ENCODE measurements at regions not wholly inside any gene's neighbourhood (a gene's known extent, or its start where the extent isn't known, plus 50 kb on each side); places are given as distances from the start of the nearest gene placed in this dataset.
A peak's percentile ranks its signal among the peaks of the same experiment; 100 is the strongest.

DNA sequence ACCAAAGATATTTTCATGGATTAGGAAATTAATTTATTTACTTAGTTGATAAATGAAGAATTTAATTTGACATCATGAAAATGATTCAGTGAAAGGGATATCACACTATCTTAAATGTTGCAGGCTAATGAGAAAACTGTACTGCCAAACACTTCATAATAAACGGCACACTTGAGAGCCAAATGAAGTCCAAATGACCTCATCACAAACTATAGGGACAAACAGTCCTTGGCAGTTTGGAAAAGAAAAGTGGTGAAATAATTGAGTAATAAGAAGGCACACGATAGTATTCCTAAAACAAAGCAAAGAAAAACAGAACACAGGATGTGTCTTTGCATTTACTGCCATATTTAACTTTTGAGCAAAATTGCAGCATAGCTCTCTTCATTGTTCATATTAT, 116.9 kb upstream of the TLR4 start:
- H3K27me3 Mint-ChIP-seq = no peaks in the 10 kb centered on the region
- ATAC-seq (replicated peaks) (no peak), DNase-seq (no peak)
- no peak overlapping the region for H3K27ac Mint-ChIP-seq
- H3K4me3 Mint-ChIP-seq = no peak overlapping the region
- no peaks in the 10 kb centered on the region for H3K36me3 Mint-ChIP-seq
- H3K4me1 Mint-ChIP-seq = no peaks in the 10 kb centered on the region
- no peaks in the 10 kb centered on the region for H3K9me3 Mint-ChIP-seq

DNA sequence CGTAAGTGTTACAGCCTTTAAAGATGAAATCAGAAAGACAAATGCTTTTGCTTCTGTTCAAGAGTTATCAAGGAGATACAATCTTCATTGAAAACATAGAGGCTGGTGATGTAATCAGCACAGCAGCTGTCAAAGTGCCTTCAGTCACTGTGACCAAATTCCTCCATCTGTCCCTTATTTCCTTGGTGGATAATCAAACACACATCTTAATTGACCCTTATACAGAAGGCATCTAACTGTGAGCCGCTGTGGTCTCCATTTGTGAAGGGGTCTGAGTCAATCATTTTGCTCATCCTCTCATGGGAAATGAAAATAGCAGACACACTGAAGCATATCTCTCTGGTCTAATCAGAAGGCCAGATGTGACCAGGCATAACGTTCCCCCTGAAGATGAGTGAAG, 130.1 kb upstream of the TLR4 start:
- DNase-seq (no peak), ATAC-seq (replicated peaks) (no peak)
- Mint-ChIP-seq H3K4me3 (no peak overlapping the region), H3K27ac (no peak overlapping the region), H3K9me3 (peaks cover 7 to 11% of the 10 kb centered on the region in 2 donors), H3K36me3 (no peaks in the 10 kb centered on the region), H3K4me1 (no peaks in the 10 kb centered on the region), H3K27me3 (no peaks in the 10 kb centered on the region)

DNA sequence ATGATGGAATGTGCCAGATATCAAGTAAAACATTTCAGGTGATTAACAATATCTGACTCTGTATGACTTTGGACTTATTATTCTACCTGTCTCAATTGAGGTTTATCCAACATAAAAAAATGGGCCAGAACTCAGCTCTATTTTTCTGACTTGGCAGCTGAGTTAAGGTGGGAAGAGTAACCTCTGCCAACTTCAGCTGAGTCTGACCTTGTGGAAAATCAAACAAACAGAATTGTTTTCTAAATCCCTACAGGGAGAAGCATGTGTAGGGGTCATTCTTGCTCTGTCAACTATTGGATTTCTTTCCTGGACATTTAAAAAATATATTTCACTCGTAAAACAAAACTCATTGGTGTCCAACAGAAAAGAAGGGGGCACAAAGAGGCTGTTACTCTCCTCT, 139.4 kb upstream of the TLR4 start:
- Mint-ChIP-seq H3K36me3 (no peaks in the 10 kb centered on the region), H3K27me3 (no peaks in the 10 kb centered on the region), H3K4me3 (no peak overlapping the region), H3K9me3 (peaks cover 4 to 5% of the 10 kb centered on the region in 2 donors), H3K27ac (no peak overlapping the region), H3K4me1 (no peaks in the 10 kb centered on the region)
- ATAC-seq (replicated peaks) (no peak), DNase-seq (no peak)

DNA sequence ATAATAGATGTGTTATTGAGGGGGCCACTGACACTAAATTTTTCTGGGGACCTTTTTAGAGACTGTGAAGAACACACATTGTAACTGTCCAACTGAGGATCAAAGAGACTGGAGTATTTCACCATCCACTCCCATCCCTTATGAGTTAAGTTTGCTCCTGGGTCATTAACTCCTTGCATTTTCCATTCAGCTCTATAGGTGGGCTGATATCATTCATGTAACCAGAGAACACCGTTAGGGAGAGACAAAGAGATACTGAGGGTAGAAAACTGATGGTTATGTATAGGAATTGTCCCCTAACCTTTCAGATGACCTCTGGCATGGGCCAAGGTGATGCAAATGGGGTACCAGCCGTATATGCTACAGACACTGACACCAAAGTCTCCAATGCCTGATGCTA, 142.4 kb upstream of the TLR4 start:
- Mint-ChIP-seq H3K36me3 (no peaks in the 10 kb centered on the region), H3K27me3 (peaks cover 0 to 5% of the 10 kb centered on the region in 2 donors), H3K27ac (no peak overlapping the region), H3K9me3 (peaks cover 4 to 5% of the 10 kb centered on the region in 2 donors), H3K4me1 (no peaks in the 10 kb centered on the region), H3K4me3 (no peak overlapping the region)
- no peak for ATAC-seq (replicated peaks)
- no peak for DNase-seq

DNA sequence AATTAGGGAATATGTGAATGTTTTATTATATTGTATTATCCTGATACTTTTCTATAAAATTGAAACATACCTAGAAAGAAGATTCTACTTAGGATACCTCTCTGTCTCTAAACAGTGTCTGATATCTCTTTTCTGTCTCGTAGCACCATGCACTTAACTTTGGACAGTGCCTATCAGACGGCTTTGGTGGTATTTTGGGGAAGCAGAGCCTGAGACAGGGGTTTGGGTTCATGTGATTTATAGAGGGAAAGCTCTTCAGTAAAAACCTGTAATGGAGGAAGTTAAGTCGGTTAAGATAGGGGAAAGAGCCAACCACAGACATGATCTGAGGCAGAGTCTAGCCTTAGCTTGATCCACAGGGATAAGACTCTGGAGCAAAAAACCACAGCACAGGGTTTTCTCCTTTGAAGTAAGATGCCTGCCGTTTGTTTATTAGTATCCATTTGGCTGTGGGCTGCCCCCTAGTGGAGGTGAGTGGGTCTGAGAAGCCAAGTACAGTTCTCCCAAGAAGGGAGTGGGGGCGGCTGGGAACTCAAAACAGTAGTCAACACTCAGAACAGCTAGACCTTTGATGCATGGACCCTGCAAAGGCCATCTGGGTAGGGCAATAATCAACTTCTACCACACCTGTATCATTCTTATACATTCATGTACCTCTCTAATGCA, 141.2 kb upstream of the ASTN2 start:
- Mint-ChIP-seq H3K27ac (no peak overlapping the region), H3K36me3 (no peaks in the 10 kb centered on the region), H3K4me1 (no peaks in the 10 kb centered on the region), H3K9me3 (peaks cover 2 to 4% of the 10 kb centered on the region in 2 donors), H3K27me3 (peaks cover 0 to 5% of the 10 kb centered on the region in 2 donors), H3K4me3 (no peak overlapping the region)
- DNase-seq (peak; percentile 12), ATAC-seq (replicated peaks) (peak; percentile 55 to 57)

DNA sequence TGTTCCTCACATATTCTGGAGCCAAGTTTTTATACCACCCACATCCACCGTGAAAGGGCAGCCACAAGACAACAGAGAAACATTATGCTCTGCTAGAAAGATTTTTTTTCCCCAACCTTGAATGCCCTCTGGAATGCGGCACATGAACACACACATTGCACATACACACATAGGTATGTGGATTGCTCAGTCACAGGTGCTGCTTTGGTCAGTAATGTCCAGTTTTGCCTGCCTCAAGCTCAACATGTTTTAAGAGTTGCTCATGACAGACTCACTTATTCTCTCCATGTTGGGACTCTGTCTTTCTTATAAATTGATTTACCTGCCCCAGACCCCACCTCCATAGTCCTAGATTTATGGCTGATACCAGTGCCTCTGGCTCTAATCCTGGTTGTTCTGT, 138.0 kb upstream of the ASTN2 start:
- Mint-ChIP-seq H3K4me3 (no peak overlapping the region), H3K27ac (no peak overlapping the region), H3K36me3 (no peaks in the 10 kb centered on the region), H3K9me3 (no peaks in the 10 kb centered on the region), H3K27me3 (no peaks in the 10 kb centered on the region), H3K4me1 (no peaks in the 10 kb centered on the region)
- no peak for DNase-seq
- ATAC-seq (replicated peaks) = no peak

DNA sequence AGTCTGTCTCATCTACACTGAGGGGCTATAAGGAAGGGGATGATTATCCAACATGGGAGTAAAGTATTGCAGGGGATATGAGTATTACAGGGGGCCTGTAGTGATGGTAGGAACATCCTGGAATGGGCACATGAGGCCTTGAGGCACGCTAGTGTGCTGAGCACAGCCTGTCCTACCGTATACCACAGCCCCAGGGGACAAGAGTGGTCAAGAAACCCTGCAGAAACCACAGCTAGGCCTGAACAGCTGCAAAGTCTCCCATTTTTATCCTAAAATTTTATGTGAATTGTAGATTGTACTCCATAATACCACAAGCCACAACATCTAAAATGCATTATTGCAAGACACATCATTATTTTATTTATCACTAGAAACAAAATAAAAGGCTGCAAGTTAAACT, 136.3 kb upstream of the ASTN2 start:
- Mint-ChIP-seq H3K27me3 (peaks cover 4 to 5% of the 10 kb centered on the region in 2 donors), H3K4me3 (no peak overlapping the region), H3K4me1 (no peaks in the 10 kb centered on the region), H3K36me3 (no peaks in the 10 kb centered on the region), H3K27ac (no peak overlapping the region), H3K9me3 (no peaks in the 10 kb centered on the region)
- ATAC-seq (replicated peaks) (no peak), DNase-seq (no peak)

DNA sequence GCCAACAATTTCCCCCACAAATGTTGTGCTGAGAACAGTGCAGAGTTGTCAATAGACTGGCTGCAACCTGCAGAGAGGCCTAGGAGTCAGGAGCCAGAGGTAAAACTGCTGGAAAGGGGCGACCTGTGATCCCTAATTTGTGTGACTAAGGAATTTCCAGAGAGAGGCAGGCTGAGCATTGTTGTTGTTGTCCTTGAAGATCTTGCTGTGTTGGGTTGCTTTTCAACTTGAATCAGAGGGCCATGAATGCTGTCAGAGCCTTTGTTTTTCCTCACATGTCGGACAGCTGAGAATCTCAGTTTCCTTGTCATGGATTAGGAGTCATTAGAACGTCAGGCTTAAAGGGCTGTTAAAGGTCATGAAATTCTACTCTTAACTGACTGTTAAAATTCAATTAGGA, 134.6 kb upstream of the ASTN2 start:
- H3K9me3 Mint-ChIP-seq = no peaks in the 10 kb centered on the region
- H3K4me3 Mint-ChIP-seq = no peak overlapping the region
- peaks cover 4 to 5% of the 10 kb centered on the region in 2 donors for H3K27me3 Mint-ChIP-seq
- H3K4me1 Mint-ChIP-seq = no peaks in the 10 kb centered on the region
- DNase-seq (no peak), ATAC-seq (replicated peaks) (no peak)
- no peaks in the 10 kb centered on the region for H3K36me3 Mint-ChIP-seq
- H3K27ac Mint-ChIP-seq = no peak overlapping the region

DNA sequence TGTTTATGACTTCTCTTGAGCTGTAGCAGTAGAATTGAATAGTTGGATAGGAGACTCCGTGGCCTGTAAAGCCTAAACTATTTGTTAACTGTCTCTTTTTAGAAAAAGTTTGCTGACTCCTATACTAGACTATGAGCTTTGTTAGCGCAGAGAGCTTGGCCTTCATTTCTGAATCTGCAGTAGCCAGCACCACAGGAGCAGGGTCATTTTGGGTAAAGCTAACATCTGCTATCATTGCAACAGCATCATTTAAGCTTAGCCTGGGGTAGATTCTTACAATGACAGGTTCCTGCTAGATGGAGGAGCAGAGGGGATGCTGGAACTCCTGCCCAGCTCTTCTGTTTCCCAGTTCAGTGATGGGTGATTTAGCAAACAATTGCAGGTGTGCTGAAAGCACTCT, 133.7 kb upstream of the ASTN2 start:
- no peak overlapping the region for H3K27ac Mint-ChIP-seq
- no peak overlapping the region for H3K4me3 Mint-ChIP-seq
- H3K4me1 Mint-ChIP-seq = no peaks in the 10 kb centered on the region
- ATAC-seq (replicated peaks) (no peak), DNase-seq (no peak)
- no peaks in the 10 kb centered on the region for H3K9me3 Mint-ChIP-seq
- peaks cover 4 to 5% of the 10 kb centered on the region in 2 donors for H3K27me3 Mint-ChIP-seq
- no peaks in the 10 kb centered on the region for H3K36me3 Mint-ChIP-seq

DNA sequence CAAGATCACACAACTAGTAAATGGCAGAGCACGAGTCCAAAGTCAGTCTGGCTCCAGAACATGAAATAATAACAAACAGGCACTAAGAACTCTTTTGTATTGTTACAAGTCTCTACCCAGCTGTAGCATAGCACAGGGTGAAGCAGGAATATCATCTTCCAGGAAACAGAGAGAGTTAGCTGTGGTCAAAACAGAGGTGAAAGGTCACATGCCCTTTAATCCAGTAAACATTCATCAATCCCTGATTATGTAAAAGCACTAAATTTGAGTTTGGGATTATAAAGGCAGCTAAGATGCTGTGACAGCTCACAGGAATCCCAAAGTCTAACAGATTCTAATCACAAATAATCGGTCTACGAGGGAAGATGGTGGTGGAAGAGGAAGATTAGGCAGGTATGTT, 133.0 kb upstream of the ASTN2 start:
- no peaks in the 10 kb centered on the region for H3K4me1 Mint-ChIP-seq
- peaks cover 4 to 5% of the 10 kb centered on the region in 2 donors for H3K27me3 Mint-ChIP-seq
- DNase-seq = no peak
- no peak overlapping the region for H3K4me3 Mint-ChIP-seq
- no peaks in the 10 kb centered on the region for H3K36me3 Mint-ChIP-seq
- H3K27ac Mint-ChIP-seq = no peak overlapping the region
- H3K9me3 Mint-ChIP-seq = no peaks in the 10 kb centered on the region
- no peak for ATAC-seq (replicated peaks)

DNA sequence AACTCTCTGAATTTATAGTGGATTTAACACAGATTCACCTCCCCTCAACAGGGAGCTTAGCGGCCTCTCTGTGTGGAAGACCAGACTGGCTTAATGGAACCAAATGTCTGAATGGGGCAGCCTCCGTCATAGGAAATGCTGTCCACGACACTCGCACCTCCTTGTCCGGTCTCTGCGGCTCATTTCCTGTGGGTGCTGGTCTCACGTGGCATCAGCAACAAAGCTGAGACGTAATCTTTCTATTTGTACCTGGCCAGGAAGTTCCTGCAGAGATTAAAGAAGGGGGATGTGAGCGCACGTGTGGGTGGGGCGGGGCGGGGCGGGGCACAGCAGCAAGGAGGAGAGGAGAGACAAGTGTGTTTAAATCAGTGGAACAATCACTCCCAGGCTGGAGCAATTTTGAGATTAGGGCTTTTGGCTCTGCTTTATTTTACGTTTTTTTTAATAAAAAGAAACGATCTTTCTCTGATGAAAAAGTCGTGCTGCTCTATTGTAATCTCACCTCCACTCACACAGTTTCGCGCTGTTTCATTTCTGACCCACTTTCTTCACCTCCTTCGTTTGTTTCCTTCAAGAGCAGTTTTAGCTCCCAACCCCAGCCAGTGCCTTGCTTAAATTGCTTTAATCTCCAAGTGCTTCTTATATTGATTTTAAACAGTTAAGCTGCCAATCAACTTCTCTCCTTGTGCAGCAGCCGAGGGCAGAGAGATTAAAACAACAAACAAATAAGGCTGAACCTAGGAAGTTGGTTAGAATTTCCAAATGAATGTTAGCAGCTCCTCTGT, 132.2 kb upstream of the ASTN2 start:
- no peak overlapping the region for H3K4me3 Mint-ChIP-seq
- H3K36me3 Mint-ChIP-seq = no peaks in the 10 kb centered on the region
- peak in 1 of 2 donors; percentile 14 for ATAC-seq (replicated peaks)
- H3K9me3 Mint-ChIP-seq = no peaks in the 10 kb centered on the region
- no peaks in the 10 kb centered on the region for H3K4me1 Mint-ChIP-seq
- peaks cover 4 to 5% of the 10 kb centered on the region in 2 donors for H3K27me3 Mint-ChIP-seq
- no peak overlapping the region for H3K27ac Mint-ChIP-seq
- DNase-seq = no peak

DNA sequence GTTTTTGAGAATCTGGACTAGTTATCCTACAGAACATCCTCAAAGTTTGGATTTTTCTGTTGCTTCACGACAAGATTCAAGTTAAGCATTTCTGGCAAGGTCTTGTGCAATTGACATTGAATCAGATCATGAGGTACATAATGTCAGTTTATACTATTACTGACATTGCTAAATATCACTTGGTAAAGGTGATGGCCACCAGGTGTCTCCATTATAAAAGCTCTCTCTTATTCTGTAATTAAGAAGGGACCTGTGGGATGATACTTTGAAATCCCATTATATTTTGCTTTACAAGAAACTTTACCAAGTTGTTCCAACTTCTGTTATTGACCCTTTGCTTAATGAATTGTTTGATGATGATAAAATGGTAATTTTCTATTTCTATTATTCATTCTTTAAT, 131.0 kb upstream of the ASTN2 start:
- H3K4me3 Mint-ChIP-seq = no peak overlapping the region
- no peak overlapping the region for H3K27ac Mint-ChIP-seq
- no peaks in the 10 kb centered on the region for H3K36me3 Mint-ChIP-seq
- DNase-seq (no peak), ATAC-seq (replicated peaks) (no peak)
- no peaks in the 10 kb centered on the region for H3K4me1 Mint-ChIP-seq
- H3K27me3 Mint-ChIP-seq = peaks cover 4 to 5% of the 10 kb centered on the region in 2 donors
- H3K9me3 Mint-ChIP-seq = no peaks in the 10 kb centered on the region

DNA sequence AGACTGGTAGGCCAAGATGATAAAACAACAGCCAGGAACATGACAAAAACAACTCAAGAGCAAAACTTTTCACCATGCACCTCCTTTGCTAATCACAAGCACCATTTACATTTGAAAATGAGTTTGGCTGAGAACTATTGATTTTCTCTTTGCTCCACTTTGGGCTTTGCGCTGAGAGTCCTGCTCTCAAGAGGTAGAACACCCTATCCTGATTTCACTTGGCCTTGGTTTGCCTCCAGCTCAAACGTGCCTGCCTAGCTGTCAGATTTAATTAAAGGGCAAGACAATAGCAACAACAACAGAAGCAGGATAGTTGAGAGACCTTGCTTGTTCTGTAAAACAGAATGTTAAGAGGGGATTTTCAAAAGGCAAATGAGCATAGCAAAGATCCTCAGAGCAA, 128.2 kb upstream of the ASTN2 start:
- Mint-ChIP-seq H3K4me1 (no peaks in the 10 kb centered on the region), H3K27ac (no peak overlapping the region), H3K9me3 (no peaks in the 10 kb centered on the region), H3K27me3 (peaks cover 4 to 5% of the 10 kb centered on the region in 2 donors), H3K36me3 (no peaks in the 10 kb centered on the region), H3K4me3 (no peak overlapping the region)
- ATAC-seq (replicated peaks) = no peak
- DNase-seq = no peak

DNA sequence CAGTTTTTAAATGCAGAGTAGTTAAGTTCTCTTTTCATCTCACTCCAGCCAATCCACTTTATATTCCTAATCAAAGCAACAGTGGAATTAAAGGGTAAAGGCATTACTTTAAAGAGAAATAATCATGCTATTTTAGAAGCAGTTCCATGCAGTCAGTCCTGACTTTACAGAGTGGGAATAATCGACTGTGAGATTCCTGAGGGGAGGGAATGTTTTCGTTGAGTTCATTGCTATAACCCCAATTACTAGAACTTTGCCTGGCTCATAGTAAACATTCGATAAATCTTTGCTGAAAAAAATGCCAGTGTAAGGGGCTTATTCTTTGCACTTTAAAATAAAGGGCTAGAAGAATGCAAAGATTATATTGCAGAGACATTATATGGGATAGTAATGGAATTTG, 127.2 kb upstream of the ASTN2 start:
- Mint-ChIP-seq H3K36me3 (no peaks in the 10 kb centered on the region), H3K27ac (no peak overlapping the region), H3K27me3 (peaks cover 4 to 5% of the 10 kb centered on the region in 2 donors), H3K9me3 (no peaks in the 10 kb centered on the region), H3K4me1 (no peaks in the 10 kb centered on the region), H3K4me3 (no peak overlapping the region)
- no peak for DNase-seq
- ATAC-seq (replicated peaks) = no peak

DNA sequence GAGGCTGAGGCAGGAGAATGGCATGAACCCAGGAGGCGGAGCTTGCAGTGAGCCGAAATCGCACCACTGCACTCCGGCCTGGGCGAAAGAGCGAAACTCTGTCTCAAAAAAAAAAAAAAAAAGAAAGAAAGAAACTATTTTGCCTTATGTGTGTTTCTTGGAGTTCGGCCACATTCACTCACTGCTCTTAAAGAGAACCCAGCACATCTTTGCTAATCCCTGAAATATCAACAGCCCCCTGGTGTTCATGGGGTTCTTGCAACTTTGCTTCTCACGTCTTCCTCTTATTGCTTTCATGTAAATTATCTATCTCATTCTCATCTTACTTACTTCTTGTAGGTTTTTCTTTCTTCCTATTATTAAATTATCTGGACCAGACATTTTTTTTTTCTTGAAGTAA, 126.3 kb upstream of the ASTN2 start:
- H3K4me1 Mint-ChIP-seq = no peaks in the 10 kb centered on the region
- H3K27me3 Mint-ChIP-seq = no peaks in the 10 kb centered on the region
- no peaks in the 10 kb centered on the region for H3K9me3 Mint-ChIP-seq
- H3K4me3 Mint-ChIP-seq = no peak overlapping the region
- no peak overlapping the region for H3K27ac Mint-ChIP-seq
- ATAC-seq (replicated peaks) (no peak), DNase-seq (no peak)
- no peaks in the 10 kb centered on the region for H3K36me3 Mint-ChIP-seq
